A673 (cell line): ENCODE measurements at regions not wholly inside any gene's neighbourhood (a gene's known extent, or its start where the extent isn't known, plus 50 kb on each side); places are given as distances from the start of the nearest gene placed in this dataset.

Experiments used
- BruUV-seq: library from RNA; stranded (reverse); fragments of 400-500 nt; replicated peaks from 2 replicates; lab custom pipeline; 2021; lab: Mats Ljungman, UMichigan
- CTCF ChIA-PET: fragments of 300-600 bp; sonication (Branson Sonifier 250); formaldehyde crosslinking; loops from one replicate; lab custom pipeline; 2022; ENCODE audit warnings: antibody characterized with exemption; lab: Charles Lee
- POLR2A ChIA-PET: fragments of 300-600 bp; sonication (Branson Sonifier 250); formaldehyde crosslinking; loops from one replicate; lab custom pipeline; 2022; ENCODE audit warnings: antibody characterized with exemption; ENCODE audit not compliant: low non-redundant PET; lab: Charles Lee
- DNase-seq: peaks from one replicate; pipeline ENCODE4 v3.0.0-alpha.2; 2015; ENCODE audit warnings: low spot score
- H3K27ac ChIP-seq: fragments of 200-600 bp; sonication (generic); 2 replicates; pipeline ENCODE4 v1.5.1; 2016; ENCODE audit warnings: mixed run types, low read depth, mild to moderate bottlenecking, mixed read lengths, antibody characterized with exemption, low read length; ENCODE audit not compliant: poor library complexity, severe bottlenecking
- H3K27me3 ChIP-seq: fragments of 200-600 bp; sonication (generic); replicated peaks from 2 replicates; pipeline ENCODE4 v1.6.1; 2017; ENCODE audit warnings: mixed run types, low read depth, mild to moderate bottlenecking, mixed read lengths, antibody characterized with exemption, low read length; ENCODE audit not compliant: insufficient read depth, poor library complexity
- H3K36me3 ChIP-seq: fragments of 200-600 bp; sonication (generic); 2 replicates; pipeline ENCODE4 v1.6.1; 2016; ENCODE audit warnings: mixed run types, mild to moderate bottlenecking, mixed read lengths, antibody characterized with exemption, low read length; ENCODE audit not compliant: insufficient read depth, poor library complexity, severe bottlenecking
- H3K4me1 ChIP-seq: fragments of 200-600 bp; sonication (generic); 2 replicates; pipeline ENCODE4 v1.6.1; 2017; ENCODE audit warnings: mixed run types, mild to moderate bottlenecking, mixed read lengths, antibody characterized with exemption, low read length; ENCODE audit not compliant: insufficient read depth, poor library complexity, severe bottlenecking
- H3K4me3 ChIP-seq: fragments of 200-600 bp; sonication (generic); 2 replicates; pipeline ENCODE4 v1.5.1; 2016; ENCODE audit warnings: low read depth, mixed run types, mild to moderate bottlenecking, mixed read lengths, low read length; ENCODE audit not compliant: poor library complexity, severe bottlenecking
- H3K9me3 ChIP-seq: fragments of 200-600 bp; sonication (generic); 2 replicates; pipeline ENCODE4 v1.6.1; 2016; ENCODE audit warnings: mixed run types, low read depth, mild to moderate bottlenecking, mixed read lengths, antibody characterized with exemption, low read length; ENCODE audit not compliant: poor library complexity, severe bottlenecking
- CTCF ChIP-seq: fragments of 300-800, 200-600 bp; sonication (generic); conservative IDR thresholded peaks from 2 replicates; pipeline ENCODE4 v1.5.1; 2017; ENCODE audit warnings: low read depth, mild to moderate bottlenecking, antibody characterized with exemption, low read length, moderate library complexity, mixed read lengths
- EZH2 ChIP-seq: fragments of 200-600 bp; sonication (generic); IDR thresholded peaks from 2 replicates; pipeline ENCODE4 v1.6.1; 2017; ENCODE audit warnings: borderline replicate concordance, low read depth, mild to moderate bottlenecking, mixed read lengths, antibody characterized with exemption, low read length; ENCODE audit not compliant: poor library complexity, severe bottlenecking
- intact Hi-C: fragments of 100-400 bp; cut with micrococcal nuclease; formaldehyde crosslinking; loops from one replicate; pipeline ENCODE4 v1.10.0; 2022; ENCODE audit not compliant: unreplicated experiment

DNA sequence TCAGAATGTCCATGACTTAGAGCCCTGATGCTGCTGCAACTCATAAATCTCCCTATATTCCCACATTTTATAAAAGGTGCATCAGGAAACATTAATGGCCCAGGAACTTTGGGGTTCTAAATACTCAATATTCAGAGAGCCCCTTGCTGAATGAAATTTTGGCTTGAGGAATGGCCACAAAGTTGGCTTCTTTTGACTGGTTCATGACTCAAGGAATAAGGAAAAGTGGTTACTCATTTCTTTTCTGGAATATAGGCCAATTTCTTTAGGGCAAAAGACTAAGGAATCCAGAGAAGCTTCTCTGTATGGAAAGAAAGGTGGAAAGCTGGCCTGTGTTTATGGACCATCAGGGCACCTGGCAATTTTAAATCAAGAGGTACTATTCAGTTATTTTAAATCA is 308.9 kb upstream of the NT5C1B start:
- peaks cover 5% of the 10 kb centered on the region for H3K27me3 ChIP-seq
- H3K27ac ChIP-seq, result no peak overlapping the region
- DNase-seq, result no peak
- H3K9me3 ChIP-seq, result no peaks in the 10 kb centered on the region
- POLR2A ChIA-PET, result no interaction called here
- intact Hi-C loops, result no loop called here
- CTCF ChIA-PET, result no interaction called here
- TF ChIP-seq CTCF (no peak), EZH2 (no peak)
- H3K4me3 ChIP-seq, result no peak overlapping the region
- BruUV-seq, result no TSS peak
- no peaks in the 10 kb centered on the region for H3K4me1 ChIP-seq
- no peaks in the 10 kb centered on the region for H3K36me3 ChIP-seq

DNA sequence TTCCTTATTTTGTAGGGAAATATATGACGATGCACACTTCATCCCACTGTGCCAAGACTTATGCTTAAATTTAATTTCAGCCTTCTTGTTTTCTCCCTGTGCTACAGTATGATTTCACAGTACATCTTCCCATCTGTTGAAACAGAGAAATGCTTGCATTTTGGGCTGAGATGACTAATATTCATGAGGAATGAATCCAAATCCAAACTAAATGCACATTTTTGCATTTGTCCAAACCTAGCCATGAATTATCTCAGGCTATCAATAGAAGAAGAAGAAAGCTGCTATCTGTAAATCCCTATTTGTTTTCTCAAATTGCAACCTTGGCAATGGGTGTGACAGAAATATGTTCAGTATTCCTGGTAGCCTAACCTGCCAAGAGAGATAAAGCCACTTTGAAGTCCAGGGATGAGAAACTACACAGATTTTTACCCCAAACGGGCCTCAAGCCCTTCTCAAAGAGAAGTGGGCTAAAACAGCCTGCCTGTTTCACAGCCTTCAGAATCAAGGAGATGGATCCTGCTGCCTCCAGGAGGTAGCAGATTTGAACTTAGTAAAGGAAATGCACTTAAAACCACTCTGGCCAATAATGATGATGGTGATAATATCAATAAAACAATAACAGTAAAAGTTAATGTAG is 306.9 kb upstream of the NT5C1B start:
- H3K9me3 ChIP-seq, result no peaks in the 10 kb centered on the region
- H3K36me3 ChIP-seq, result no peaks in the 10 kb centered on the region
- intact Hi-C loops, result no loop called here
- DNase-seq, result no peak
- no peak for TF ChIP-seq EZH2
- TF ChIP-seq CTCF, result no peak
- POLR2A ChIA-PET, result no interaction called here
- no TSS peak for BruUV-seq
- H3K27ac ChIP-seq, result no peak overlapping the region
- no peak overlapping the region for H3K4me3 ChIP-seq
- CTCF ChIA-PET, result no interaction called here
- H3K4me1 ChIP-seq, result no peaks in the 10 kb centered on the region
- peaks cover 1% of the 10 kb centered on the region for H3K27me3 ChIP-seq

DNA sequence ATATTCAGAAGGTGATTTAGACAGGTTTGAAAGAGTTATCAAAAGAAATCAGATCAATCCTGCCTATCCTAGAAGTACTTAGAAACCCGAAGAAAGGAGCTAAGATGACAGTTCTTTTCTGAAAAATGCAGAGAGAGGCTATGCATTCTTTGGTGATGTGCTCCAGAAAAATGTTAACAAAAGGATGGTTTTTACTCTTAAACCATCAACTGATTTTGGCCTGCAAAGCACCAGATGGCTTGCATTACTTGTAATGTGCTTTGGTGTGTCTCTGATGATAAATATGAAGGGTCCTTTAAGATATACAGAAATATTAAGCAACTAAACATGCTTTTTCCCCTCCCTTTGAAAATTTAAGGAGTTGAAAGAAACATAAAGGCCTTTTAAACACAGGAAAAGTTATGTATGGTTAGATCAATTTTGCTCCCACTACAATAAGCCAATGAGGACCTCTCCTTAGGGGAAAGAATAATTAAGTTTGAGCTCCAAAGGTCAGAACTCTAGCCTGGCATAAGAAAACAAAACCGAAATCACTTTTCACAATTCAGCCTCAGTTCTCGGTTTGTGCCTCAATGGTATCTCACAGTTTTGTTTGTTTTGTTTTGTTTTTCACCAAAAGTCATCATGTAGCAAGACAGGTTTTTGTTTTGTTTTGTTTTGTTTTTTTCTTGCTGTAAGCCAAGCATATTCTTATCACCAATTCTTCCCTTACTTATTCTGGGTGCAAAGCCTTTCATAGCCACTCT is 302.4 kb upstream of the NT5C1B start:
- no peak for DNase-seq
- Histone ChIP-seq H3K9me3 (no peaks in the 10 kb centered on the region), H3K4me3 (no peak overlapping the region), H3K27me3 (no peaks in the 10 kb centered on the region), H3K27ac (no peak overlapping the region), H3K36me3 (no peaks in the 10 kb centered on the region), H3K4me1 (no peaks in the 10 kb centered on the region)
- CTCF ChIA-PET, result no interaction called here
- TF ChIP-seq EZH2 (no peak), CTCF (no peak)
- intact Hi-C loops, result no loop called here
- BruUV-seq, result no TSS peak
- POLR2A ChIA-PET, result no interaction called here
